BJ (cell line): ENCODE measurements at regions not wholly inside any gene's neighbourhood (a gene's known extent, or its start where the extent isn't known, plus 50 kb on each side); places are given as distances from the start of the nearest gene placed in this dataset.

Source experiments
- CTCF ChIA-PET: fragments of 350-600 bp; formaldehyde crosslinking; extraction: SDS; loops from one replicate; lab custom pipeline; 2021; ENCODE audit warnings: antibody characterized with exemption, inconsistent platforms; lab: Yijun Ruan, JAX
- POLR2A ChIA-PET: fragments of 300-600 bp; sonication (Branson Sonifier 250); formaldehyde crosslinking; extraction: SDS; loops from one replicate; lab custom pipeline; 2021; ENCODE audit warnings: antibody characterized with exemption; lab: Charles Lee
- DNase-seq: peaks from one replicate; pipeline ENCODE4 v3.0.0-alpha.2; 2011; ENCODE audit warnings: low read depth
- H3K27me3 ChIP-seq: 2 replicates; pipeline ENCODE4 v1.6.0; 2011; ENCODE audit warnings: low read length; ENCODE audit not compliant: control insufficient read depth, insufficient read depth
- H3K36me3 ChIP-seq: 2 replicates; pipeline ENCODE4 v1.5.1; 2011; ENCODE audit warnings: low read length; ENCODE audit not compliant: control insufficient read depth, insufficient read depth
- H3K4me3 ChIP-seq: 2 replicates; pipeline ENCODE4 v1.5.1; 2011; ENCODE audit warnings: low read depth, mild to moderate bottlenecking, control low read depth, low read length
- TF ChIP-seq, protein P1 (sequence below): IDR thresholded peaks from 2 replicates; pipeline ENCODE4 v1.5.1; 2011; ENCODE audit warnings: low read depth, mild to moderate bottlenecking, control low read depth, inconsistent platforms, low read length, moderate library complexity; ENCODE audit not compliant: insufficient read depth

DNA sequence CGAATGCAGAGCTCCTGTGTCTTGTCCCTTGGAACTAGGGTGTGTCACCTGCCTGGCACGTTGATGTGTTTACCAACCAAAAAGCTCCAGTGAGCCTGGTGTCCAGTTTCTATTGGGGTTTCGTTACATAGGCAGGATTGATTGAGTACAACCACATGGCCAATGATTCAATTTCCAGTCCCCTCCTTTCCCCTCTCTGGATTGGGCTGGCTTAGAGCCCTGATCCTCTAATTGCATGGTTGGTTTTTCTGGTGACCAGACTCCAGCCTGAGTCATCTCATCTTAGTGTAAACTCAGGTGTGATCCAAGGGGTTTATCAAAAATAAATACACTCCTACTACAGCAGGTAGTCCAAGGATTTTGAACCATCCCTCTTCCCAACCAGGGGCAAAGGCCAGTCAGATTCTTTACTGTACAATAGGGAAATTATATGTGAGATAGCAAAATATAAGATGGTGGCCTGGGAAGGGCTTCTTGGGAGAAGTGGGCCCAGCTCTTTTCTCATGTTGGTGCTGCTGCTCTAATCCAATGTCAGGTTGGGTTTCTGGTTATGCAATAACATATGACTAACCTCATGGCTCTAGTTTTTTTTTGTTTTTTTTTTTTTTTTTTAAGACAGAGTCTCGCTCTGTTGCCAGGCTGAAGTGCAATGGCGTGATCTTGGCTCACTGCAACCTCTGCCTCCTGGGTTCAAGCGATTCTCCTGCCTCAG lies 64.7 kb upstream of the MGAT5 start:
- no peak overlapping the region for H3K4me3 ChIP-seq
- H3K27me3 ChIP-seq, result no peaks in the 10 kb centered on the region
- DNase-seq, result no peak
- no peaks in the 10 kb centered on the region for H3K36me3 ChIP-seq
- POLR2A ChIA-PET, result interaction anchor here (0.6 to 0.7 kb wide), 2 partner anchors 15 to 40 kb away, joined by 8 to 11 read pairs; no protein-coding TSS in a partner anchor
- CTCF ChIA-PET, result interaction anchor here (1.0 to 1.2 kb wide), 3 partner anchors 52 to 302 kb away, joined by 3 to 4 read pairs (median 3); no protein-coding TSS in a partner anchor
- TF ChIP-seq, protein P1, sequence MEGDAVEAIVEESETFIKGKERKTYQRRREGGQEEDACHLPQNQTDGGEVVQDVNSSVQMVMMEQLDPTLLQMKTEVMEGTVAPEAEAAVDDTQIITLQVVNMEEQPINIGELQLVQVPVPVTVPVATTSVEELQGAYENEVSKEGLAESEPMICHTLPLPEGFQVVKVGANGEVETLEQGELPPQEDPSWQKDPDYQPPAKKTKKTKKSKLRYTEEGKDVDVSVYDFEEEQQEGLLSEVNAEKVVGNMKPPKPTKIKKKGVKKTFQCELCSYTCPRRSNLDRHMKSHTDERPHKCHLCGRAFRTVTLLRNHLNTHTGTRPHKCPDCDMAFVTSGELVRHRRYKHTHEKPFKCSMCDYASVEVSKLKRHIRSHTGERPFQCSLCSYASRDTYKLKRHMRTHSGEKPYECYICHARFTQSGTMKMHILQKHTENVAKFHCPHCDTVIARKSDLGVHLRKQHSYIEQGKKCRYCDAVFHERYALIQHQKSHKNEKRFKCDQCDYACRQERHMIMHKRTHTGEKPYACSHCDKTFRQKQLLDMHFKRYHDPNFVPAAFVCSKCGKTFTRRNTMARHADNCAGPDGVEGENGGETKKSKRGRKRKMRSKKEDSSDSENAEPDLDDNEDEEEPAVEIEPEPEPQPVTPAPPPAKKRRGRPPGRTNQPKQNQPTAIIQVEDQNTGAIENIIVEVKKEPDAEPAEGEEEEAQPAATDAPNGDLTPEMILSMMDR, result no peak

DNA sequence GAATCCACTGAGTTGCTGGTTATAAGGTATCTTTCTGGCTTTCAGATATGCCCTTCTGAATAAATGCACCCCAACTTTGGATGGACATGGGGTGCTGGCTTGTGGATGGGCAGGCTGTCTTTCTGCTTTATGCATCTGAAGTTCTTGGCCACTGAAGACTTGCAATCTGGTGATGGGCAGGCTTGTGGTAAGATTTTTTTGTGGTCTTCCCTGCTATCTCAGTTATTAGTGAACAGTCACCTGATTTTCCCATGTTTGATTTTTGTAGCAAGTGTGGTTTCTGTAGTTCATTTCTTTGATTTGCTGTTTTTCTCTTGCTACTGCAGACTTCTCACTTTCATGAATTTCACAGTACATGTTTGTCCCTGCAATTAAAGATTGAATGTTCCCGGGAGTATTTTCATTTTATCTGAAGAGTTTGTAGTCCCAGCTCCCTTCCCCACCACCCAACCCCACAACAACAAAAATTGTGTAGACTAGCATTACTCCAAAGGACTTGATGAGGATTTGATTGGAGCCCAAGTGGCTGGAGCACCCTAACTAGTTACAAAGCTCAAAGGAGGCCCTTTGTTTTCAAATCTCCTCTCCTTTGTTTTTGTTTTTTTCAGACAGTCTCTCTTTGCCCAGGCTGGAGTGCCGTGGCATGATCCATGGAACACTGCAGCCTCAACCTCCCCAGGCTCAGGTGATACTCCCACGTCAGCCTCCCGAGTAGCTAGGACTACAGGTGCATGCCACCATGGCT lies 63.6 kb upstream of the MGAT5 start:
- TF ChIP-seq, protein P1, result no peak
- CTCF ChIA-PET, result no interaction called here
- Histone ChIP-seq H3K4me3 (no peak overlapping the region), H3K27me3 (no peaks in the 10 kb centered on the region), H3K36me3 (no peaks in the 10 kb centered on the region)
- DNase-seq, result no peak
- POLR2A ChIA-PET, result no interaction called here

GRCh38 chr2:134190807-134191203 lies 63.1 kb upstream of the MGAT5 start:
- Histone ChIP-seq H3K27me3 (no peaks in the 10 kb centered on the region), H3K36me3 (no peaks in the 10 kb centered on the region), H3K4me3 (no peak overlapping the region)
- CTCF ChIA-PET, result no interaction called here
- POLR2A ChIA-PET, result no interaction called here
- no peak for DNase-seq
- TF ChIP-seq, protein P1, result no peak

DNA sequence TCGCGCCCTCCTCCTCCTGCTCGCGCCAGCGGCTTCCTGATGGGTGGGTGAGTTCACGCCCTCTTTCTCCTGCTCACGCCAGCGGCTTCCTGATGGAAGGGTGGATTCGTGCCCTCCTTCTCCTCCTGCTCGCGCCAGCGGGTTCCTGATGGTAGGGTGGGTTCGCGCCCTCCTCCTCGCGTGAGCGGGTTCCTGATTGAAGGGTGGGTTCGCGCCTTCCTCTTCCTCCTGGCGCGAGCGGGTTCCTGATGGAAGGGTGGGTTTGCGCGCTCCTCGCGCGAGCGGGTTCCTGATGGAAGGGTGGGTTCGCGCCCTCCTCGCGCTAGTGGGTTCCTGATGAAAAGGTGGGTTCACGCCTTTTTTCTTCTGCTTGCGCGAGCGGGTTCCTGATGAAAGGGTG lies 62.0 kb upstream of the MGAT5 start:
- Histone ChIP-seq H3K27me3 (no peaks in the 10 kb centered on the region), H3K4me3 (no peak overlapping the region), H3K36me3 (no peaks in the 10 kb centered on the region)
- POLR2A ChIA-PET, result no interaction called here
- DNase-seq, result no peak
- CTCF ChIA-PET, result interaction anchor here (1.2 kb wide), 1 partner anchor 11 kb away, joined by 3 read pairs; no protein-coding TSS in a partner anchor
- TF ChIP-seq, protein P1, result no peak

- no peak for DNase-seq
- ChIA-PET CTCF (interaction anchor here (1.2 kb wide), 2 partner anchors 10 to 12 kb away, joined by 3 read pairs; no protein-coding TSS in a partner anchor), POLR2A (no interaction called here)
- H3K36me3 ChIP-seq, result no peaks in the 10 kb centered on the region
- H3K4me3 ChIP-seq, result no peak overlapping the region
- TF ChIP-seq, protein P1, result no peak
- no peaks in the 10 kb centered on the region for H3K27me3 ChIP-seq
Observed at GRCh38 chr2:134193006-134193405, 60.9 kb upstream of the MGAT5 start.
